SK-N-SH treated with all-trans-retinoic acid at 6 μM for 48 hours (cell line): ENCODE measurements at regions not wholly inside any gene's neighbourhood (a gene's known extent, or its start where the extent isn't known, plus 50 kb on each side); places are given as distances from the start of the nearest gene placed in this dataset.

ENCODE experiments used
- ATAC-seq: fragments of 200-7000 bp; cut with Tn5 transposase; 3 replicates; pipeline ENCODE4 v1.9.1; 2020; ENCODE audit warnings: mild to moderate bottlenecking, moderate library complexity
- ARNTL ChIP-seq: fragments of 450-650 bp; formaldehyde crosslinking; IDR thresholded peaks from 2 replicates; pipeline ENCODE4 v1.5.0; 2020; ENCODE audit warnings: low read depth, mild to moderate bottlenecking, moderate library complexity, borderline replicate concordance
- BACH2 ChIP-seq: fragments of 250-450 bp; sonication (Bioruptor Pico); IDR thresholded peaks from 2 replicates; pipeline ENCODE4 v1.9.0; 2021; ENCODE audit warnings: mild to moderate bottlenecking, borderline replicate concordance
- CREB5 ChIP-seq: fragments of 250-450 bp; sonication (Bioruptor Pico); IDR thresholded peaks from 2 replicates; pipeline ENCODE4 v1.5.1; 2020; ENCODE audit warnings: low read depth, mild to moderate bottlenecking, moderate library complexity
- CSDC2 ChIP-seq: fragments of 250-450 bp; sonication (Bioruptor Pico); IDR thresholded peaks from 2 replicates; pipeline ENCODE4 v1.5.0; 2020; ENCODE audit warnings: mild to moderate bottlenecking, moderate library complexity
- CSRNP3 ChIP-seq: fragments of 250-450 bp; sonication (Bioruptor Pico); IDR thresholded peaks from 2 replicates; pipeline ENCODE4 v1.5.1; 2021; ENCODE audit warnings: mild to moderate bottlenecking, moderate library complexity
- ESRRG ChIP-seq: fragments of 250-450 bp; sonication (Bioruptor Pico); IDR thresholded peaks from 2 replicates; pipeline ENCODE4 v1.6.1; 2021; ENCODE audit warnings: mild to moderate bottlenecking
- GLIS3 ChIP-seq: fragments of 250-450 bp; sonication (Bioruptor Pico); IDR thresholded peaks from 2 replicates; pipeline ENCODE4 v1.5.0; 2020; ENCODE audit warnings: mild to moderate bottlenecking, moderate library complexity
- ISL1 ChIP-seq: fragments of 250-450 bp; sonication (Bioruptor Pico); IDR thresholded peaks from 2 replicates; pipeline ENCODE4 v2.1.2; 2022; ENCODE audit warnings: mild to moderate bottlenecking, moderate library complexity
- OSR1 ChIP-seq: fragments of 250-450 bp; sonication (Bioruptor Pico); IDR thresholded peaks from 2 replicates; pipeline ENCODE4 v1.8.0; 2022; ENCODE audit warnings: moderate library complexity, mild to moderate bottlenecking, inconsistent platforms
- PATZ1 ChIP-seq: fragments of 250-450 bp; sonication (Bioruptor Pico); IDR thresholded peaks from 2 replicates; pipeline ENCODE4 v1.8.0; 2020; ENCODE audit warnings: mild to moderate bottlenecking, moderate library complexity, borderline replicate concordance
- POU6F1 ChIP-seq: fragments of 250-450 bp; sonication (Bioruptor Pico); IDR thresholded peaks from 2 replicates; pipeline ENCODE4 v1.8.0; 2021; ENCODE audit warnings: low read depth, mild to moderate bottlenecking, moderate library complexity, borderline replicate concordance
- RARB ChIP-seq: fragments of 250-450 bp; sonication (Bioruptor Pico); IDR thresholded peaks from 2 replicates; pipeline ENCODE4 v1.8.0; 2021; ENCODE audit warnings: mild to moderate bottlenecking, moderate library complexity
- SNAI2 ChIP-seq: fragments of 250-450 bp; sonication (Bioruptor Pico); IDR thresholded peaks from 2 replicates; pipeline ENCODE4 v1.5.0; 2020; ENCODE audit warnings: mild to moderate bottlenecking, moderate library complexity
- TCF4 ChIP-seq: fragments of 250-450 bp; sonication (Bioruptor Pico); IDR thresholded peaks from 2 replicates; pipeline ENCODE4 v1.8.0; 2021; ENCODE audit warnings: mild to moderate bottlenecking, moderate library complexity, borderline replicate concordance
- TOX ChIP-seq: fragments of 250-450 bp; sonication (Bioruptor Pico); IDR thresholded peaks from 2 replicates; pipeline ENCODE4 v1.8.0; 2021; ENCODE audit warnings: mild to moderate bottlenecking, moderate library complexity, borderline replicate concordance
- TSHZ2 ChIP-seq: fragments of 250-450 bp; sonication (Bioruptor Pico); IDR thresholded peaks from 2 replicates; pipeline ENCODE4 v1.5.0; 2020; ENCODE audit warnings: mild to moderate bottlenecking, moderate library complexity
- ZC3H10 ChIP-seq: fragments of 250-450 bp; sonication (Bioruptor Pico); IDR thresholded peaks from 2 replicates; pipeline ENCODE4 v1.5.1; 2021; ENCODE audit warnings: mild to moderate bottlenecking, moderate library complexity
- ZFP3 ChIP-seq: fragments of 250-450 bp; sonication (Bioruptor Pico); IDR thresholded peaks from 2 replicates; pipeline ENCODE4 v1.5.0; 2020; ENCODE audit warnings: mild to moderate bottlenecking, moderate library complexity
- ZFP30 ChIP-seq: fragments of 450-650 bp; formaldehyde crosslinking; IDR thresholded peaks from 2 replicates; pipeline ENCODE4 v1.5.0; 2022; ENCODE audit warnings: mild to moderate bottlenecking, moderate library complexity
- ZNF565 ChIP-seq: fragments of 450-650 bp; formaldehyde crosslinking; conservative IDR thresholded peaks from 2 replicates; pipeline ENCODE4 v1.5.0; 2020; ENCODE audit warnings: low read depth, mild to moderate bottlenecking, moderate library complexity
- ZNF70 ChIP-seq: fragments of 450-650 bp; formaldehyde crosslinking; IDR thresholded peaks from 2 replicates; pipeline ENCODE4 v1.5.0; 2020; ENCODE audit warnings: mild to moderate bottlenecking, moderate library complexity
- ZNF8 ChIP-seq: fragments of 450-650 bp; formaldehyde crosslinking; IDR thresholded peaks from 2 replicates; pipeline ENCODE4 v1.5.0; 2020; ENCODE audit warnings: mild to moderate bottlenecking, moderate library complexity

GRCh38 chr5:6264394-6264793 is 114.0 kb downstream of the MED10 start:
- no peak for TF ChIP-seq ISL1 (CRISPR knock-in tag)
- no peak for TF ChIP-seq ZC3H10 (CRISPR knock-in tag)
- no peak for TF ChIP-seq ZNF8 (CRISPR knock-in tag)
- no peak for TF ChIP-seq CSDC2 (CRISPR knock-in tag)
- TF ChIP-seq TOX (CRISPR knock-in tag), result no peak
- TF ChIP-seq OSR1 (CRISPR knock-in tag), result no peak
- no peak for TF ChIP-seq PATZ1 (CRISPR knock-in tag)
- no peak for TF ChIP-seq ZFP30 (CRISPR knock-in tag)
- TF ChIP-seq POU6F1 (CRISPR knock-in tag), result no peak
- no peak for TF ChIP-seq TCF4 (CRISPR knock-in tag)
- TF ChIP-seq SNAI2 (CRISPR knock-in tag), result no peak
- no peak for TF ChIP-seq CSRNP3 (CRISPR knock-in tag)
- no peak for TF ChIP-seq BACH2 (CRISPR knock-in tag)
- TF ChIP-seq ZNF70 (CRISPR knock-in tag), result no peak
- TF ChIP-seq ZFP3 (CRISPR knock-in tag), result no peak
- TF ChIP-seq ZNF565 (CRISPR knock-in tag), result no peak
- TF ChIP-seq ARNTL (CRISPR knock-in tag), result no peak
- TF ChIP-seq RARB (CRISPR knock-in tag), result no peak
- no peak for TF ChIP-seq CREB5 (CRISPR knock-in tag)
- no peak for TF ChIP-seq GLIS3 (CRISPR knock-in tag)
- TF ChIP-seq, all 23 proteins: peak for 0
- no peak for ATAC-seq

GRCh38 chr5:6262651-6263363 is 115.5 kb downstream of the MED10 start:
- TF ChIP-seq OSR1 (CRISPR knock-in tag), result no peak
- TF ChIP-seq ARNTL (CRISPR knock-in tag), result no peak
- TF ChIP-seq ZNF8 (CRISPR knock-in tag), result no peak
- no peak for TF ChIP-seq ZNF565 (CRISPR knock-in tag)
- TF ChIP-seq ZFP30 (CRISPR knock-in tag), result no peak
- TF ChIP-seq PATZ1 (CRISPR knock-in tag), result no peak
- no peak for TF ChIP-seq CSDC2 (CRISPR knock-in tag)
- no peak for TF ChIP-seq TSHZ2 (CRISPR knock-in tag)
- TF ChIP-seq ESRRG (CRISPR knock-in tag), result no peak
- no peak for TF ChIP-seq TOX (CRISPR knock-in tag)
- TF ChIP-seq ISL1 (CRISPR knock-in tag), result no peak
- no peak for TF ChIP-seq TCF4 (CRISPR knock-in tag)
- TF ChIP-seq CSRNP3 (CRISPR knock-in tag), result no peak
- TF ChIP-seq BACH2 (CRISPR knock-in tag), result no peak
- no peak for TF ChIP-seq GLIS3 (CRISPR knock-in tag)
- ATAC-seq, result no peak
